ENCODE measurements at regions not wholly inside any gene's neighbourhood (a gene's known extent, or its start where the extent isn't known, plus 50 kb on each side); places are given as distances from the start of the nearest gene placed in this dataset.

GRCh38 chr20:50393990-50394561 lies 116.1 kb upstream of the PTPN1 start:
- no peak for TF ChIP-seq CTCF (IDR thresholded peaks at IDR 0.05)
- no peaks in the 10 kb centered on the region for H3K9me3 ChIP-seq (ENCODE audit: control insufficient read depth, low read length)
- no peaks in the 10 kb centered on the region for H3K27me3 ChIP-seq (ENCODE audit: control insufficient read depth, insufficient read depth, low read length)
- no peak overlapping the region for H3K27ac ChIP-seq
- H2AFZ ChIP-seq = no peak overlapping the region
- H3K36me3 ChIP-seq (ENCODE audit: control insufficient read depth, insufficient read depth, low read length) = no peaks in the 10 kb centered on the region
- H3K79me2 ChIP-seq = no peaks in the 10 kb centered on the region
- no peak overlapping the region for H3K9ac ChIP-seq
- H3K4me1 ChIP-seq = no peaks in the 10 kb centered on the region
- no peak overlapping the region for H3K4me2 ChIP-seq (ENCODE audit: low read length)
- H3K4me3 ChIP-seq (ENCODE audit: low read depth, low read length) = no peak overlapping the region

GRCh38 chr20:50394569-50394968 lies 115.6 kb upstream of the PTPN1 start:
- no peaks in the 10 kb centered on the region for H3K27me3 ChIP-seq (ENCODE audit: control insufficient read depth, insufficient read depth, low read length)
- no peak overlapping the region for H3K4me2 ChIP-seq (ENCODE audit: low read length)

GRCh38 chr20:50395251-50395729 lies 114.9 kb upstream of the PTPN1 start:
- Histone ChIP-seq H3K9me3 (ENCODE audit: control insufficient read depth, low read length) (no peaks in the 10 kb centered on the region), H3K36me3 (ENCODE audit: control insufficient read depth, insufficient read depth, low read length) (no peaks in the 10 kb centered on the region), H3K79me2 (no peaks in the 10 kb centered on the region), H3K9ac (no peak overlapping the region), H3K4me2 (ENCODE audit: low read length) (no peak overlapping the region), H2AFZ (no peak overlapping the region), H3K4me3 (ENCODE audit: low read depth, low read length) (no peak overlapping the region), H3K27ac (peak overlapping the region; percentile 11), H3K4me1 (no peaks in the 10 kb centered on the region), H3K27me3 (ENCODE audit: control insufficient read depth, insufficient read depth, low read length) (no peaks in the 10 kb centered on the region)
- no peak for TF ChIP-seq CTCF (IDR thresholded peaks at IDR 0.05)

More at GRCh38 chr20:50394569-50394968, 115.6 kb upstream of the PTPN1 start:
- peak overlapping the region; percentile 11 for H3K27ac ChIP-seq
- H3K9me3 ChIP-seq (ENCODE audit: control insufficient read depth, low read length) = no peaks in the 10 kb centered on the region
- H2AFZ ChIP-seq = no peak overlapping the region
- no peak overlapping the region for H3K9ac ChIP-seq
- H3K79me2 ChIP-seq = no peaks in the 10 kb centered on the region
- H3K4me3 ChIP-seq (ENCODE audit: low read depth, low read length) = no peak overlapping the region
- TF ChIP-seq CTCF (IDR thresholded peaks at IDR 0.05) = no peak
- H3K4me1 ChIP-seq = no peaks in the 10 kb centered on the region
- no peaks in the 10 kb centered on the region for H3K36me3 ChIP-seq (ENCODE audit: control insufficient read depth, insufficient read depth, low read length)

GRCh38 chr20:50395914-50396488 lies 114.2 kb upstream of the PTPN1 start:
- H2AFZ ChIP-seq = no peak overlapping the region
- no peaks in the 10 kb centered on the region for H3K27me3 ChIP-seq (ENCODE audit: control insufficient read depth, insufficient read depth, low read length)
- H3K9me3 ChIP-seq (ENCODE audit: control insufficient read depth, low read length) = no peaks in the 10 kb centered on the region
- no peak overlapping the region for H3K4me2 ChIP-seq (ENCODE audit: low read length)
- no peaks in the 10 kb centered on the region for H3K79me2 ChIP-seq
- no peaks in the 10 kb centered on the region for H3K36me3 ChIP-seq (ENCODE audit: control insufficient read depth, insufficient read depth, low read length)
- H3K4me3 ChIP-seq (ENCODE audit: low read depth, low read length) = no peak overlapping the region
- no peaks in the 10 kb centered on the region for H3K4me1 ChIP-seq
- H3K27ac ChIP-seq = peak overlapping the region; percentile 11
- TF ChIP-seq CTCF (IDR thresholded peaks at IDR 0.05) = no peak
- H3K9ac ChIP-seq = no peak overlapping the region

GRCh38 chr20:50396623-50397022 lies 113.6 kb upstream of the PTPN1 start:
- Histone ChIP-seq H3K36me3 (ENCODE audit: control insufficient read depth, insufficient read depth, low read length) (no peaks in the 10 kb centered on the region), H3K79me2 (no peaks in the 10 kb centered on the region), H3K27me3 (ENCODE audit: control insufficient read depth, insufficient read depth, low read length) (no peaks in the 10 kb centered on the region), H3K9ac (no peak overlapping the region), H3K9me3 (ENCODE audit: control insufficient read depth, low read length) (no peaks in the 10 kb centered on the region), H2AFZ (no peak overlapping the region), H3K4me3 (ENCODE audit: low read depth, low read length) (no peak overlapping the region), H3K27ac (no peak overlapping the region), H3K4me2 (ENCODE audit: low read length) (no peak overlapping the region), H3K4me1 (no peaks in the 10 kb centered on the region)
- no peak for TF ChIP-seq CTCF (IDR thresholded peaks at IDR 0.05)

All from parathyroid adenoma (tissue), 2 donors.